ENCODE measurements at regions not wholly inside any gene's neighbourhood (a gene's known extent, or its start where the extent isn't known, plus 50 kb on each side); places are given as distances from the start of the nearest gene placed in this dataset.

DNA sequence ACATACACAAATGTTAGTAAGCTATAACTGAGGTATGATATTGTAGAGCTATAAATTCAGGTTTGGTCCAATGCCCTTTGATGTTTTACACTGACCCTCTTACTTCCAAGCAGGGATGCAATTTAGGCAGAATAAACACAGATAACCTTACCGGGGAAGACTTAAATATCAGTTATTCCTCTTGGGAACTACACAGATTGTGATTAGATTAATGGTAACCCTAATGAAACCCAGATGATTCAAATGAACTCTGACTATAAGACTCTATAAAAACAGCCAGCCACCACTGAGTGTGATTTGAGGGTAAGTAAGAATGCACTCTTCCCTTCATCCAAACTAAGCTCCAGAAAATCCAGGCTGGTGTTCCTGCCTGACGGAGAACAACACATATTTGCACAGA, 891.1 kb downstream of the NXPH1 start:
- Histone ChIP-seq H2BK15ac (ENCODE audit: low read depth, low read length) (no peak overlapping the region), H3K23ac (ENCODE audit: insufficient read length, low read depth, low read length) (no peak overlapping the region), H2BK12ac (ENCODE audit: insufficient read length, low read depth, low read length) (no peak overlapping the region), H2BK20ac (ENCODE audit: low read depth, low read length, poor library complexity, severe bottlenecking) (no peak overlapping the region), H3K4me2 (ENCODE audit: insufficient read depth, insufficient read length, low read length) (no peak overlapping the region), H3K79me2 (ENCODE audit: insufficient read depth, low read length) (no peaks in the 10 kb centered on the region), H2BK120ac (ENCODE audit: low read depth, low read length, poor library complexity, severe bottlenecking) (no peak overlapping the region), H3K4ac (ENCODE audit: low read depth, low read length) (no peak overlapping the region), H3T11ph (ENCODE audit: low read length) (no peak overlapping the region), H2AK5ac (ENCODE audit: insufficient read length, low read length) (no peak overlapping the region), H3K27me3 (ENCODE audit: insufficient read depth, low read length) (no peaks in the 10 kb centered on the region), H3K27ac (ENCODE audit: insufficient read length, low read depth, low read length) (no peak overlapping the region), H3K18ac (ENCODE audit: insufficient read length, low read depth, low read length) (no peak overlapping the region), H3K9me3 (ENCODE audit: control insufficient read depth, low read depth, low read length) (no peaks in the 10 kb centered on the region), H2BK5ac (ENCODE audit: insufficient read length, low read length) (no peak overlapping the region), H3K56ac (ENCODE audit: insufficient read length, low read depth, low read length) (no peak overlapping the region), H3K23me2 (ENCODE audit: insufficient read length, low read depth, low read length, poor library complexity, severe bottlenecking) (no peaks in the 10 kb centered on the region), H4K20me1 (ENCODE audit: control insufficient read depth, insufficient read depth, insufficient read length) (no peaks in the 10 kb centered on the region), H3K4me1 (ENCODE audit: insufficient read depth, low read length) (no peaks in the 10 kb centered on the region), H3K9ac (ENCODE audit: extremely low read depth, insufficient read length, low read length) (no peak overlapping the region), H4K91ac (ENCODE audit: insufficient read length, low read depth, low read length) (no peak overlapping the region), H3K14ac (ENCODE audit: insufficient read depth, low read length) (no peak overlapping the region), H2AFZ (ENCODE audit: low read length) (no peak overlapping the region), H3K79me1 (ENCODE audit: insufficient read depth, low read depth, low read length, poor library complexity, severe bottlenecking) (no peaks in the 10 kb centered on the region), H4K5ac (ENCODE audit: insufficient read length, low read depth, low read length) (no peak overlapping the region), H4K8ac (replicated peaks; ENCODE audit: insufficient read length, low read depth, low read length) (no peak overlapping the region)
- Mint-ChIP-seq H3K4me3 (no peak overlapping the region), H3K36me3 (ENCODE audit: insufficient read depth in 1 of 3, low read depth in 3 of 3) (no peaks in the 10 kb centered on the region), H3K9me3 (no peaks in the 10 kb centered on the region), H3K27ac (no peak overlapping the region), H3K4me1 (peaks cover 7 to 9% of the 10 kb centered on the region in 2 experiments), H3K27me3 (ENCODE audit: low read depth) (no peaks in the 10 kb centered on the region)
- no peak for DNase-seq
- TF ChIP-seq, protein P1, sequence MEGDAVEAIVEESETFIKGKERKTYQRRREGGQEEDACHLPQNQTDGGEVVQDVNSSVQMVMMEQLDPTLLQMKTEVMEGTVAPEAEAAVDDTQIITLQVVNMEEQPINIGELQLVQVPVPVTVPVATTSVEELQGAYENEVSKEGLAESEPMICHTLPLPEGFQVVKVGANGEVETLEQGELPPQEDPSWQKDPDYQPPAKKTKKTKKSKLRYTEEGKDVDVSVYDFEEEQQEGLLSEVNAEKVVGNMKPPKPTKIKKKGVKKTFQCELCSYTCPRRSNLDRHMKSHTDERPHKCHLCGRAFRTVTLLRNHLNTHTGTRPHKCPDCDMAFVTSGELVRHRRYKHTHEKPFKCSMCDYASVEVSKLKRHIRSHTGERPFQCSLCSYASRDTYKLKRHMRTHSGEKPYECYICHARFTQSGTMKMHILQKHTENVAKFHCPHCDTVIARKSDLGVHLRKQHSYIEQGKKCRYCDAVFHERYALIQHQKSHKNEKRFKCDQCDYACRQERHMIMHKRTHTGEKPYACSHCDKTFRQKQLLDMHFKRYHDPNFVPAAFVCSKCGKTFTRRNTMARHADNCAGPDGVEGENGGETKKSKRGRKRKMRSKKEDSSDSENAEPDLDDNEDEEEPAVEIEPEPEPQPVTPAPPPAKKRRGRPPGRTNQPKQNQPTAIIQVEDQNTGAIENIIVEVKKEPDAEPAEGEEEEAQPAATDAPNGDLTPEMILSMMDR (conservative IDR thresholded peaks at IDR 0.05), result no peak
- WGBS (ENCODE audit: extremely low coverage, insufficient read length, low lambda C conversion rate), result no CpG with 5 or more reads among the region's 2 CpGs

Measured in H9 (cell line).